CD4-positive, alpha-beta T cell (primary cell): ENCODE measurements at regions not wholly inside any gene's neighbourhood (a gene's known extent, or its start where the extent isn't known, plus 50 kb on each side); places are given as distances from the start of the nearest gene placed in this dataset.

ENCODE experiments used
- ATAC-seq: fragments of 200-7000 bp; cut with Tn5 transposase; one replicate; pipeline ENCODE4 v1.10.0; 2022; ENCODE audit warnings: mild to moderate bottlenecking; ENCODE audit not compliant: poor library complexity
- CTCF ChIA-PET: fragments of 350-600 bp; sonication (Branson Sonifier 250); formaldehyde crosslinking; loops from one replicate; lab custom pipeline; 2021; ENCODE audit warnings: antibody characterized with exemption, inconsistent platforms; lab: Charles Lee
- POLR2A ChIA-PET: fragments of 350-600 bp; sonication (Branson Sonifier 250); formaldehyde crosslinking; loops from one replicate; lab custom pipeline; 2021; ENCODE audit warnings: antibody characterized with exemption, inconsistent platforms; lab: Charles Lee
- DNase-seq, 14 experiments: peaks; one replicate each; pipeline ENCODE4 v3.0.0-alpha.2; 2013 to 2020; ENCODE audit warnings: mixed read lengths in 2 of 14
- H3K27ac ChIP-seq, 2 donors: one replicate each; pipeline versions ENCODE4 v1.5.1 to v1.7.0; 2013; ENCODE audit warnings: low read length in 2 of 2, low read depth in 1 of 2, mild to moderate bottlenecking in 1 of 2
- H3K27me3 ChIP-seq, 2 experiments: 1 replicate in 1 of 2; 2 replicates in 1 of 2; pipeline versions ENCODE4 v1.6.1 to v1.7.0; 2013; ENCODE audit warnings: low read length in 2 of 2, control low read depth in 1 of 2, mild to moderate bottlenecking in 1 of 2, moderate library complexity in 1 of 2; ENCODE audit not compliant: insufficient read depth in 2 of 2, control insufficient read depth in 1 of 2
- H3K36me3 ChIP-seq: one replicate; pipeline ENCODE4 v1.6.1; 2013; ENCODE audit warnings: low read length, control low read depth; ENCODE audit not compliant: insufficient read depth
- H3K4me1 ChIP-seq: one replicate; pipeline ENCODE4 v1.6.1; 2013; ENCODE audit warnings: low read length, control low read depth; ENCODE audit not compliant: insufficient read depth
- H3K4me3 ChIP-seq: one replicate; pipeline ENCODE4 v1.5.1; 2013; ENCODE audit warnings: mild to moderate bottlenecking, low read length, moderate library complexity
- H3K9me3 ChIP-seq, 2 experiments: 1 replicate in 1 of 2; 2 replicates in 1 of 2; pipeline versions ENCODE4 v1.6.1 to v1.7.0; 2013; ENCODE audit warnings: low read length in 2 of 2, mild to moderate bottlenecking in 2 of 2, control low read depth in 1 of 2, moderate library complexity in 1 of 2; ENCODE audit not compliant: control insufficient read depth in 1 of 2, insufficient read depth in 1 of 2
- H3K27ac Mint-ChIP-seq: one replicate; pipeline ENCODE4 v1.8.0; 2020; ENCODE audit warnings: mixed read lengths
- H3K27me3 Mint-ChIP-seq: one replicate; pipeline ENCODE4 v1.8.0; 2021; ENCODE audit warnings: mixed read lengths
- H3K36me3 Mint-ChIP-seq: one replicate; pipeline ENCODE4 v1.8.0; 2021; ENCODE audit warnings: low read depth, mixed read lengths
- H3K4me1 Mint-ChIP-seq: one replicate; pipeline ENCODE4 v1.8.0; 2021; ENCODE audit warnings: low read depth, mixed read lengths
- H3K4me3 Mint-ChIP-seq: one replicate; pipeline ENCODE4 v1.8.0; 2020; ENCODE audit warnings: mild to moderate bottlenecking, mixed read lengths
- H3K9me3 Mint-ChIP-seq: one replicate; pipeline ENCODE4 v1.8.0; 2020; ENCODE audit warnings: mixed read lengths
- intact Hi-C, 2 experiments: fragments of 100-400 bp; cut with DNase I in 1 of 2; cut with micrococcal nuclease in 1 of 2; formaldehyde crosslinking; loops; one replicate each; pipeline versions ENCODE4 v1.15.1 to v1.9.0; 2023 to 2025; cut with DNase I, micrococcal nuclease
- TF ChIP-seq, protein P1 (sequence below): fragments of 200-600 bp; IDR thresholded peaks from one replicate; pipeline ENCODE4 v1.8.0; 2022; ENCODE audit warnings: antibody characterized with exemption, mild to moderate bottlenecking

GRCh38 chr22:48438096-48438495 lies 1389.6 kb downstream of the BRD1 start:
- TF ChIP-seq, protein P1, sequence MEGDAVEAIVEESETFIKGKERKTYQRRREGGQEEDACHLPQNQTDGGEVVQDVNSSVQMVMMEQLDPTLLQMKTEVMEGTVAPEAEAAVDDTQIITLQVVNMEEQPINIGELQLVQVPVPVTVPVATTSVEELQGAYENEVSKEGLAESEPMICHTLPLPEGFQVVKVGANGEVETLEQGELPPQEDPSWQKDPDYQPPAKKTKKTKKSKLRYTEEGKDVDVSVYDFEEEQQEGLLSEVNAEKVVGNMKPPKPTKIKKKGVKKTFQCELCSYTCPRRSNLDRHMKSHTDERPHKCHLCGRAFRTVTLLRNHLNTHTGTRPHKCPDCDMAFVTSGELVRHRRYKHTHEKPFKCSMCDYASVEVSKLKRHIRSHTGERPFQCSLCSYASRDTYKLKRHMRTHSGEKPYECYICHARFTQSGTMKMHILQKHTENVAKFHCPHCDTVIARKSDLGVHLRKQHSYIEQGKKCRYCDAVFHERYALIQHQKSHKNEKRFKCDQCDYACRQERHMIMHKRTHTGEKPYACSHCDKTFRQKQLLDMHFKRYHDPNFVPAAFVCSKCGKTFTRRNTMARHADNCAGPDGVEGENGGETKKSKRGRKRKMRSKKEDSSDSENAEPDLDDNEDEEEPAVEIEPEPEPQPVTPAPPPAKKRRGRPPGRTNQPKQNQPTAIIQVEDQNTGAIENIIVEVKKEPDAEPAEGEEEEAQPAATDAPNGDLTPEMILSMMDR = no peak
- H3K9me3 Mint-ChIP-seq = no peaks in the 10 kb centered on the region
- CTCF ChIA-PET = no interaction called here

GRCh38 chr22:48436201-48436931 lies 1391.3 kb downstream of the BRD1 start:
- Mint-ChIP-seq H3K4me1 (no peaks in the 10 kb centered on the region), H3K36me3 (no peaks in the 10 kb centered on the region), H3K4me3 (no peak overlapping the region), H3K9me3 (no peaks in the 10 kb centered on the region), H3K27ac (no peak overlapping the region), H3K27me3 (no peaks in the 10 kb centered on the region)
- Histone ChIP-seq H3K4me3 (no peak overlapping the region), H3K36me3 (no peaks in the 10 kb centered on the region), H3K9me3 (peaks cover 0 to 7% of the 10 kb centered on the region in 2 experiments), H3K27me3 (no peaks in the 10 kb centered on the region), H3K4me1 (no peaks in the 10 kb centered on the region), H3K27ac (no peak overlapping the region)
- ChIA-PET CTCF (no interaction called here), POLR2A (no interaction called here)
- intact Hi-C loops = no loop called here
- ATAC-seq (no peak), DNase-seq (no peak)
- TF ChIP-seq, protein P1 = no peak

More at GRCh38 chr22:48438096-48438495, 1389.6 kb downstream of the BRD1 start:
- no peak overlapping the region for H3K27ac ChIP-seq
- H3K4me3 ChIP-seq = no peak overlapping the region
- H3K4me1 ChIP-seq = no peaks in the 10 kb centered on the region
- Mint-ChIP-seq H3K27ac (no peak overlapping the region), H3K27me3 (no peaks in the 10 kb centered on the region), H3K4me1 (no peaks in the 10 kb centered on the region), H3K4me3 (no peak overlapping the region), H3K36me3 (no peaks in the 10 kb centered on the region)
- DNase-seq = no peak
- POLR2A ChIA-PET = no interaction called here
- H3K27me3 ChIP-seq = no peaks in the 10 kb centered on the region
- no peak for ATAC-seq
- H3K9me3 ChIP-seq = peaks cover 0 to 11% of the 10 kb centered on the region in 2 experiments
- intact Hi-C loops = loop anchor here in 1 of 2 experiments (2.0 kb wide), 1 partner anchor 69 kb away; no protein-coding TSS in a partner anchor
- H3K36me3 ChIP-seq = no peaks in the 10 kb centered on the region

GRCh38 chr22:48434868-48435250 lies 1392.8 kb downstream of the BRD1 start:
- H3K36me3 Mint-ChIP-seq = no peaks in the 10 kb centered on the region
- H3K9me3 ChIP-seq = peaks cover 0 to 7% of the 10 kb centered on the region in 2 experiments
- no peak overlapping the region for H3K27ac ChIP-seq
- POLR2A ChIA-PET = no interaction called here
- no peak overlapping the region for H3K4me3 ChIP-seq
- H3K36me3 ChIP-seq = no peaks in the 10 kb centered on the region
- intact Hi-C loops = no loop called here
- ATAC-seq (no peak), DNase-seq (no peak)
- H3K9me3 Mint-ChIP-seq = no peaks in the 10 kb centered on the region
- TF ChIP-seq, protein P1 = no peak
- H3K4me3 Mint-ChIP-seq = no peak overlapping the region
- H3K27ac Mint-ChIP-seq = no peak overlapping the region
- no peaks in the 10 kb centered on the region for H3K4me1 ChIP-seq
- H3K4me1 Mint-ChIP-seq = no peaks in the 10 kb centered on the region
- no peaks in the 10 kb centered on the region for H3K27me3 ChIP-seq
- CTCF ChIA-PET = no interaction called here
- no peaks in the 10 kb centered on the region for H3K27me3 Mint-ChIP-seq
